ENCODE measurements at regions not wholly inside any gene's neighbourhood (a gene's known extent, or its start where the extent isn't known, plus 50 kb on each side); places are given as distances from the start of the nearest gene placed in this dataset.

- no peak for DNase-seq
These were observed 942.9 kb upstream of the EPHA7 start for GRCh38 chr6:94362061-94362864.

GRCh38 chr6:94361304-94362060 is 942.1 kb upstream of the EPHA7 start:
- DNase-seq: no peak

GRCh38 chr6:94357381-94357980 is 938.1 kb upstream of the EPHA7 start:
- no peak for DNase-seq

- DNase-seq: no peak
These were observed 931.5 kb upstream of the EPHA7 start for GRCh38 chr6:94350833-94351232.

GRCh38 chr6:94349227-94349626 is 929.9 kb upstream of the EPHA7 start:
- no peak for DNase-seq

- DNase-seq: no peak
These were observed 925.5 kb upstream of the EPHA7 start for GRCh38 chr6:94344866-94345265.

- DNase-seq: no peak
These were observed 921.8 kb upstream of the EPHA7 start for GRCh38 chr6:94341173-94341572.

GRCh38 chr6:94323853-94324252 is 904.5 kb upstream of the EPHA7 start:
- no peak for DNase-seq

- DNase-seq: no peak
These were observed 881.2 kb upstream of the EPHA7 start for GRCh38 chr6:94300424-94301144.

- no peak for DNase-seq
These were observed 869.8 kb upstream of the EPHA7 start for GRCh38 chr6:94289131-94289530.

GRCh38 chr6:94278146-94278545 is 858.8 kb upstream of the EPHA7 start:
- no peak for DNase-seq

- no peak for DNase-seq
These were observed 853.0 kb upstream of the EPHA7 start for GRCh38 chr6:94272327-94272726.

GRCh38 chr6:94270091-94270948 is 851.0 kb upstream of the EPHA7 start:
- no peak for DNase-seq

- no peak for DNase-seq
These were observed 849.9 kb upstream of the EPHA7 start for GRCh38 chr6:94269256-94269655.

- DNase-seq: no peak
These were observed 841.4 kb upstream of the EPHA7 start for GRCh38 chr6:94260765-94261164.

- DNase-seq: no peak
These were observed 835.3 kb upstream of the EPHA7 start for GRCh38 chr6:94254689-94255088.

- no peak for DNase-seq
These were observed 832.5 kb upstream of the EPHA7 start for GRCh38 chr6:94251878-94252277.

GRCh38 chr6:94245395-94245794 is 826.0 kb upstream of the EPHA7 start:
- no peak for DNase-seq

- no peak for DNase-seq
These were observed 819.5 kb upstream of the EPHA7 start for GRCh38 chr6:94238868-94239267.

GRCh38 chr6:94227741-94228140 is 808.4 kb upstream of the EPHA7 start:
- DNase-seq: no peak

GRCh38 chr6:94217836-94218235 is 798.5 kb upstream of the EPHA7 start:
- no peak for DNase-seq

- no peak for DNase-seq
These were observed 796.2 kb upstream of the EPHA7 start for GRCh38 chr6:94215552-94215951.

Measured in right hindlimb (tissue), 1 donor.